ENCODE measurements at regions not wholly inside any gene's neighbourhood (a gene's known extent, or its start where the extent isn't known, plus 50 kb on each side); places are given as distances from the start of the nearest gene placed in this dataset.

- no peak overlapping the region for H3K4me3 ChIP-seq (ENCODE audit: low read length)
- no peaks in the 10 kb centered on the region for H3K36me3 ChIP-seq (ENCODE audit: control insufficient read depth, insufficient read depth, low read length)
- H3K4me1 ChIP-seq (ENCODE audit: control insufficient read depth, insufficient read depth, low read length), result no peaks in the 10 kb centered on the region
- no peak overlapping the region for H3K9ac ChIP-seq (ENCODE audit: low read length)
- H3K27ac ChIP-seq (ENCODE audit: low read depth, low read length), result no peak overlapping the region
- H3K27me3 ChIP-seq (ENCODE audit: control insufficient read depth, insufficient read depth, low read length), result no peaks in the 10 kb centered on the region
These were observed 201.9 kb upstream of the BOD1L1 start for GRCh38 chr4:13829457-13829856.

- no peak overlapping the region for H3K4me3 ChIP-seq (ENCODE audit: low read length)
- no peak overlapping the region for H3K27ac ChIP-seq (ENCODE audit: low read depth, low read length)
- H3K36me3 ChIP-seq (ENCODE audit: control insufficient read depth, insufficient read depth, low read length), result no peaks in the 10 kb centered on the region
- no peak overlapping the region for H3K9ac ChIP-seq (ENCODE audit: low read length)
- no peaks in the 10 kb centered on the region for H3K4me1 ChIP-seq (ENCODE audit: control insufficient read depth, insufficient read depth, low read length)
- H3K27me3 ChIP-seq (ENCODE audit: control insufficient read depth, insufficient read depth, low read length), result no peaks in the 10 kb centered on the region
These were observed 202.9 kb upstream of the BOD1L1 start for GRCh38 chr4:13830449-13830848.

- Histone ChIP-seq H3K36me3 (ENCODE audit: control insufficient read depth, insufficient read depth, low read length) (no peaks in the 10 kb centered on the region), H3K9ac (ENCODE audit: low read length) (no peak overlapping the region), H3K27ac (ENCODE audit: low read depth, low read length) (no peak overlapping the region), H3K4me1 (ENCODE audit: control insufficient read depth, insufficient read depth, low read length) (no peaks in the 10 kb centered on the region), H3K4me3 (ENCODE audit: low read length) (no peak overlapping the region), H3K27me3 (ENCODE audit: control insufficient read depth, insufficient read depth, low read length) (no peaks in the 10 kb centered on the region)
These were observed 205.8 kb upstream of the BOD1L1 start for GRCh38 chr4:13833171-13833804.

GRCh38 chr4:13836946-13837912, 209.7 kb upstream of the BOD1L1 start:
- Histone ChIP-seq H3K9ac (ENCODE audit: low read length) (no peak overlapping the region), H3K27me3 (ENCODE audit: control insufficient read depth, insufficient read depth, low read length) (no peaks in the 10 kb centered on the region), H3K4me1 (ENCODE audit: control insufficient read depth, insufficient read depth, low read length) (no peaks in the 10 kb centered on the region), H3K4me3 (ENCODE audit: low read length) (no peak overlapping the region), H3K27ac (ENCODE audit: low read depth, low read length) (no peak overlapping the region), H3K36me3 (ENCODE audit: control insufficient read depth, insufficient read depth, low read length) (no peaks in the 10 kb centered on the region)

GRCh38 chr4:13840502-13841190, 213.1 kb upstream of the BOD1L1 start:
- H3K27ac ChIP-seq (ENCODE audit: low read depth, low read length), result no peak overlapping the region

GRCh38 chr4:13844740-13845139, 217.2 kb upstream of the BOD1L1 start:
- Histone ChIP-seq H3K4me1 (ENCODE audit: control insufficient read depth, insufficient read depth, low read length) (no peaks in the 10 kb centered on the region), H3K36me3 (ENCODE audit: control insufficient read depth, insufficient read depth, low read length) (no peaks in the 10 kb centered on the region), H3K27me3 (ENCODE audit: control insufficient read depth, insufficient read depth, low read length) (no peaks in the 10 kb centered on the region), H3K27ac (ENCODE audit: low read depth, low read length) (no peak overlapping the region), H3K4me3 (ENCODE audit: low read length) (no peak overlapping the region), H3K9ac (ENCODE audit: low read length) (no peak overlapping the region)

More at GRCh38 chr4:13840502-13841190, 213.1 kb upstream of the BOD1L1 start:
- Histone ChIP-seq H3K4me1 (ENCODE audit: control insufficient read depth, insufficient read depth, low read length) (no peaks in the 10 kb centered on the region), H3K27me3 (ENCODE audit: control insufficient read depth, insufficient read depth, low read length) (no peaks in the 10 kb centered on the region), H3K4me3 (ENCODE audit: low read length) (no peak overlapping the region), H3K9ac (ENCODE audit: low read length) (no peak overlapping the region), H3K36me3 (ENCODE audit: control insufficient read depth, insufficient read depth, low read length) (no peaks in the 10 kb centered on the region)

GRCh38 chr4:13849778-13850177, 222.3 kb upstream of the BOD1L1 start:
- Histone ChIP-seq H3K4me3 (ENCODE audit: low read length) (no peak overlapping the region), H3K9ac (ENCODE audit: low read length) (no peak overlapping the region), H3K36me3 (ENCODE audit: control insufficient read depth, insufficient read depth, low read length) (no peaks in the 10 kb centered on the region), H3K4me1 (ENCODE audit: control insufficient read depth, insufficient read depth, low read length) (no peaks in the 10 kb centered on the region), H3K27ac (ENCODE audit: low read depth, low read length) (no peak overlapping the region), H3K27me3 (ENCODE audit: control insufficient read depth, insufficient read depth, low read length) (no peaks in the 10 kb centered on the region)

- Histone ChIP-seq H3K9ac (ENCODE audit: low read length) (no peak overlapping the region), H3K27me3 (ENCODE audit: control insufficient read depth, insufficient read depth, low read length) (no peaks in the 10 kb centered on the region), H3K27ac (ENCODE audit: low read depth, low read length) (no peak overlapping the region), H3K4me1 (ENCODE audit: control insufficient read depth, insufficient read depth, low read length) (no peaks in the 10 kb centered on the region), H3K36me3 (ENCODE audit: control insufficient read depth, insufficient read depth, low read length) (no peaks in the 10 kb centered on the region), H3K4me3 (ENCODE audit: low read length) (no peak overlapping the region)
These were observed 223.8 kb upstream of the BOD1L1 start for GRCh38 chr4:13851085-13851940.

GRCh38 chr4:13852411-13852810, 224.9 kb upstream of the BOD1L1 start:
- no peaks in the 10 kb centered on the region for H3K4me1 ChIP-seq (ENCODE audit: control insufficient read depth, insufficient read depth, low read length)
- no peaks in the 10 kb centered on the region for H3K27me3 ChIP-seq (ENCODE audit: control insufficient read depth, insufficient read depth, low read length)
- H3K9ac ChIP-seq (ENCODE audit: low read length), result no peak overlapping the region
- no peak overlapping the region for H3K27ac ChIP-seq (ENCODE audit: low read depth, low read length)
- no peak overlapping the region for H3K4me3 ChIP-seq (ENCODE audit: low read length)
- no peaks in the 10 kb centered on the region for H3K36me3 ChIP-seq (ENCODE audit: control insufficient read depth, insufficient read depth, low read length)

- no peaks in the 10 kb centered on the region for H3K36me3 ChIP-seq (ENCODE audit: control insufficient read depth, insufficient read depth, low read length)
- H3K27ac ChIP-seq (ENCODE audit: low read depth, low read length), result no peak overlapping the region
- no peak overlapping the region for H3K4me3 ChIP-seq (ENCODE audit: low read length)
- H3K27me3 ChIP-seq (ENCODE audit: control insufficient read depth, insufficient read depth, low read length), result no peaks in the 10 kb centered on the region
- no peaks in the 10 kb centered on the region for H3K4me1 ChIP-seq (ENCODE audit: control insufficient read depth, insufficient read depth, low read length)
- H3K9ac ChIP-seq (ENCODE audit: low read length), result no peak overlapping the region
These were observed 228.9 kb upstream of the BOD1L1 start for GRCh38 chr4:13856387-13856786.

GRCh38 chr4:13857397-13857796, 229.9 kb upstream of the BOD1L1 start:
- Histone ChIP-seq H3K27ac (ENCODE audit: low read depth, low read length) (no peak overlapping the region), H3K4me3 (ENCODE audit: low read length) (no peak overlapping the region)

GRCh38 chr4:13857800-13858199, 230.3 kb upstream of the BOD1L1 start:
- no peaks in the 10 kb centered on the region for H3K27me3 ChIP-seq (ENCODE audit: control insufficient read depth, insufficient read depth, low read length)
- H3K27ac ChIP-seq (ENCODE audit: low read depth, low read length), result no peak overlapping the region
- H3K9ac ChIP-seq (ENCODE audit: low read length), result no peak overlapping the region
- no peaks in the 10 kb centered on the region for H3K36me3 ChIP-seq (ENCODE audit: control insufficient read depth, insufficient read depth, low read length)
- H3K4me1 ChIP-seq (ENCODE audit: control insufficient read depth, insufficient read depth, low read length), result no peaks in the 10 kb centered on the region
- no peak overlapping the region for H3K4me3 ChIP-seq (ENCODE audit: low read length)

More at GRCh38 chr4:13857397-13857796, 229.9 kb upstream of the BOD1L1 start:
- no peak overlapping the region for H3K9ac ChIP-seq (ENCODE audit: low read length)
- no peaks in the 10 kb centered on the region for H3K4me1 ChIP-seq (ENCODE audit: control insufficient read depth, insufficient read depth, low read length)
- H3K27me3 ChIP-seq (ENCODE audit: control insufficient read depth, insufficient read depth, low read length), result no peaks in the 10 kb centered on the region
- H3K36me3 ChIP-seq (ENCODE audit: control insufficient read depth, insufficient read depth, low read length), result no peaks in the 10 kb centered on the region

Data from rectal smooth muscle tissue (tissue), 1 donor.